Thoracic aorta (tissue), 2 donors: ENCODE measurements at regions not wholly inside any gene's neighbourhood (a gene's known extent, or its start where the extent isn't known, plus 50 kb on each side); places are given as distances from the start of the nearest gene placed in this dataset.

Source experiments
- ATAC-seq: fragments of 150-250 bp; one replicate; pipeline ENCODE4 v1.8.0; 2017; ENCODE audit warnings: low read depth; ENCODE audit not compliant: insufficient number of reproducible peaks, low FRiP score
- DNase-seq: peaks from one replicate; pipeline ENCODE4 v3.0.0-alpha.2; 2020; ENCODE audit warnings: low spot score
- H3K27ac ChIP-seq, 2 donors: fragments of 200-600 bp; sonication (generic); 1 replicate in 1 of 2; 2 replicates in 1 of 2; pipeline ENCODE4 v1.5.1; 2016; ENCODE audit warnings: mild to moderate bottlenecking in 2 of 2, moderate library complexity in 2 of 2
- H3K27me3 ChIP-seq: fragments of 200-600 bp; sonication (generic); replicated peaks from 2 replicates; pipeline ENCODE4 v1.6.0; 2016; ENCODE audit warnings: mild to moderate bottlenecking; ENCODE audit not compliant: insufficient read depth
- H3K36me3 ChIP-seq: fragments of 200-600 bp; sonication (generic); one replicate; pipeline ENCODE4 v1.5.1; 2016
- H3K4me1 ChIP-seq, 2 donors: fragments of 200-600 bp; sonication (generic); 1 replicate in 1 of 2; 2 replicates in 1 of 2; pipeline versions ENCODE4 v1.5.1 to v1.6.0; 2016; ENCODE audit warnings: low read depth in 2 of 2, mild to moderate bottlenecking in 1 of 2; ENCODE audit not compliant: control insufficient read depth in 1 of 2
- H3K4me3 ChIP-seq: fragments of 200-600 bp; sonication (generic); 2 replicates; pipeline ENCODE4 v1.5.1; 2016; ENCODE audit warnings: mild to moderate bottlenecking
- H3K9me3 ChIP-seq: fragments of 200-600 bp; sonication (generic); 2 replicates; pipeline ENCODE4 v1.5.1; 2016
- CTCF ChIP-seq: fragments of 200-600 bp; sonication (generic); IDR thresholded peaks from one replicate; pipeline ENCODE4 v1.5.1; 2019; ENCODE audit warnings: antibody characterized with exemption

GRCh38 chrX:10099411-10099810, 57.4 kb upstream of the CLCN4 start:
- peaks cover 12 to 38% of the 10 kb centered on the region in 2 donors for H3K4me1 ChIP-seq
- no peaks in the 10 kb centered on the region for H3K36me3 ChIP-seq
- H3K9me3 ChIP-seq, result no peaks in the 10 kb centered on the region
- H3K27me3 ChIP-seq, result no peaks in the 10 kb centered on the region
- DNase-seq (no peak), ATAC-seq (peak; percentile 79)
- peak overlapping the region; percentile 63 for H3K4me3 ChIP-seq
- H3K27ac ChIP-seq, result peak overlapping the region; percentile 62 to 66
- no peak for TF ChIP-seq CTCF

- DNase-seq, result no peak
- ATAC-seq, result no peak
- Histone ChIP-seq H3K27ac (peak overlapping the region; percentile 17 to 62), H3K27me3 (no peaks in the 10 kb centered on the region), H3K9me3 (no peaks in the 10 kb centered on the region), H3K4me3 (no peak overlapping the region), H3K36me3 (no peaks in the 10 kb centered on the region), H3K4me1 (peaks cover 12 to 49% of the 10 kb centered on the region in 2 donors)
- no peak for TF ChIP-seq CTCF
Observed at GRCh38 chrX:10101269-10101668, 55.5 kb upstream of the CLCN4 start.

GRCh38 chrX:10102046-10102704, 54.6 kb upstream of the CLCN4 start:
- no peak for ATAC-seq
- Histone ChIP-seq H3K4me1 (peaks cover 12 to 49% of the 10 kb centered on the region in 2 donors), H3K9me3 (no peaks in the 10 kb centered on the region), H3K4me3 (no peak overlapping the region), H3K27ac (no peak overlapping the region), H3K36me3 (no peaks in the 10 kb centered on the region), H3K27me3 (no peaks in the 10 kb centered on the region)
- TF ChIP-seq CTCF, result no peak
- no peak for DNase-seq

- H3K36me3 ChIP-seq, result no peaks in the 10 kb centered on the region
- no peak overlapping the region for H3K4me3 ChIP-seq
- peak overlapping the region in 1 of 2 donors; percentile 12 for H3K27ac ChIP-seq
- no peaks in the 10 kb centered on the region for H3K9me3 ChIP-seq
- ATAC-seq (no peak), DNase-seq (no peak)
- peaks cover 12 to 47% of the 10 kb centered on the region in 2 donors for H3K4me1 ChIP-seq
- no peak for TF ChIP-seq CTCF
- no peaks in the 10 kb centered on the region for H3K27me3 ChIP-seq
Observed at GRCh38 chrX:10103023-10103422, 53.8 kb upstream of the CLCN4 start.

- Histone ChIP-seq H3K27ac (peak overlapping the region; percentile 49 to 81), H3K36me3 (no peaks in the 10 kb centered on the region), H3K4me1 (peaks cover 4 to 29% of the 10 kb centered on the region in 2 donors), H3K27me3 (no peaks in the 10 kb centered on the region), H3K9me3 (no peaks in the 10 kb centered on the region), H3K4me3 (no peak overlapping the region)
- no peak for TF ChIP-seq CTCF
- DNase-seq (no peak), ATAC-seq (peak; percentile 95)
Observed at GRCh38 chrX:10104958-10105658, 51.7 kb upstream of the CLCN4 start.
